Activated naive CD4-positive, alpha-beta T cell treated with anti-CD3 and anti-CD28 coated beads, Interleukin-2, amount 10 ng/mL, durations not matched to agents 7 days and 5 days (primary cell): ENCODE measurements at regions not wholly inside any gene's neighbourhood (a gene's known extent, or its start where the extent isn't known, plus 50 kb on each side); places are given as distances from the start of the nearest gene placed in this dataset.
A peak's percentile ranks its signal among the peaks of the same experiment; 100 is the strongest.

ENCODE experiments used
- CTCF ChIA-PET: fragments of 350-600 bp; sonication (Branson Sonifier 250); formaldehyde crosslinking; loops from one replicate; lab custom pipeline; 2021; ENCODE audit warnings: antibody characterized with exemption; lab: Charles Lee
- DNase-seq: peaks from one replicate; pipeline ENCODE4 v3.0.0-alpha.2; 2020
- H3K27ac Mint-ChIP-seq: one replicate; pipeline ENCODE4 v1.8.0; 2021; ENCODE audit warnings: mild to moderate bottlenecking, moderate library complexity, mixed read lengths
- H3K27me3 Mint-ChIP-seq: one replicate; pipeline ENCODE4 v1.8.0; 2021; ENCODE audit warnings: mild to moderate bottlenecking, mixed read lengths
- H3K36me3 Mint-ChIP-seq: one replicate; pipeline ENCODE4 v1.8.0; 2021; ENCODE audit warnings: mixed read lengths
- H3K4me1 Mint-ChIP-seq: one replicate; pipeline ENCODE4 v1.8.0; 2021; ENCODE audit warnings: mixed read lengths
- H3K4me3 Mint-ChIP-seq: one replicate; pipeline ENCODE4 v1.8.0; 2021; ENCODE audit warnings: mild to moderate bottlenecking, moderate library complexity, mixed read lengths
- H3K9me3 Mint-ChIP-seq: one replicate; pipeline ENCODE4 v1.8.0; 2021; ENCODE audit warnings: mixed read lengths

DNA sequence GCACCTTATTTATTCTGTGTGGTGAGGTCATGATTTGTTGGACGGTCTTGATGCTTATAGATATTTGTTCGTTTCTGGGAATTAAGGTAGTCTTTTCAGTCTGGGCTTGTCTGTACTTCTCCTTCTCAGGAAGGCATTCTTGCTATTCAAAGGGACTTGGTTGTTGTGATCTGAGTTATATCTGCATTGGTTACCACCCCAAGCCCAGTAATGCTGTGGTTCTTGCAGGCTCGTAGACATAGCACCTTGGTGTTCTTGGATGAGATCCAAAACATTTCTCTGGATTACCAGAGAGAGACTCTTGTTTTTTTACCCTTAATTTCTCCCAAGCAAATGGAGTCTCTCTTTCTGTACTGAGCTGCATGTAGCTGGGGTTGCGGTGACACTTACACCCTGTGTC lies 128.0 kb upstream of the CBLB start:
- H3K27me3 Mint-ChIP-seq, result no peaks in the 10 kb centered on the region
- CTCF ChIA-PET, result no interaction called here
- peaks cover 37% of the 10 kb centered on the region for H3K9me3 Mint-ChIP-seq
- DNase-seq, result no peak
- H3K4me3 Mint-ChIP-seq, result no peak overlapping the region
- H3K36me3 Mint-ChIP-seq, result peaks cover 8% of the 10 kb centered on the region
- no peaks in the 10 kb centered on the region for H3K4me1 Mint-ChIP-seq
- no peak overlapping the region for H3K27ac Mint-ChIP-seq

- Mint-ChIP-seq H3K27ac (no peak overlapping the region), H3K4me3 (no peak overlapping the region)
- CTCF ChIA-PET, result interaction anchor here (0.6 kb wide), 1 partner anchor 227 kb away, joined by 3 read pairs; no protein-coding TSS in a partner anchor
Measured at GRCh38 chr3:105997466-105997799, 128.6 kb upstream of the CBLB start.

GRCh38 chr3:105997800-105998526 lies 129.2 kb upstream of the CBLB start:
- CTCF ChIA-PET, result interaction anchor here (0.6 kb wide), 1 partner anchor 226 kb away, joined by 3 read pairs; no protein-coding TSS in a partner anchor
- Mint-ChIP-seq H3K4me3 (no peak overlapping the region), H3K9me3 (peaks cover 31% of the 10 kb centered on the region), H3K4me1 (no peaks in the 10 kb centered on the region), H3K36me3 (peaks cover 2% of the 10 kb centered on the region), H3K27me3 (no peaks in the 10 kb centered on the region), H3K27ac (no peak overlapping the region)
- no peak for DNase-seq

More at GRCh38 chr3:105997466-105997799, 128.6 kb upstream of the CBLB start:
- Mint-ChIP-seq H3K36me3 (peaks cover 6% of the 10 kb centered on the region), H3K9me3 (peaks cover 35% of the 10 kb centered on the region), H3K4me1 (no peaks in the 10 kb centered on the region), H3K27me3 (no peaks in the 10 kb centered on the region)
- no peak for DNase-seq

DNA sequence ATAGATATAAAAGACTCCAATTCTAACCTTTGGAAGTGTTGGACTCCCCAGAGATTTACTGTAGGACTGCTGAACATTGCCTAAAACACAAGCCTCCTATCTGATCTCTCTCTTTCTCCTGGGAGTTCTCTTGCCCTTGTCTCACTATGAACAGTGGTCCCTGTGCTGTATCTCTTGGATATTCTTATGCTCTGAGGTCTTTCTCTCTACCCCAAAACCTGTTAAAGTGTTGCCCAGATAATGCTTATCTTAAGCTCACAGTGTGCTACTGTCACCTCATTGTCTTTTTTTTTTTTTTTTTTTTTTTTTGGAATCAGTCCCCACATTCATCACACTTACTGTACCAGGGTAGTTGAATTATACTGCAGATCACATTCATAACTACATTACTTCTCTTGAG lies 131.0 kb upstream of the CBLB start:
- Mint-ChIP-seq H3K9me3 (peaks cover 28% of the 10 kb centered on the region), H3K27ac (no peak overlapping the region), H3K27me3 (no peaks in the 10 kb centered on the region), H3K4me3 (no peak overlapping the region), H3K36me3 (peaks cover 2% of the 10 kb centered on the region), H3K4me1 (peaks cover 6% of the 10 kb centered on the region)
- DNase-seq, result no peak
- CTCF ChIA-PET, result no interaction called here

DNA sequence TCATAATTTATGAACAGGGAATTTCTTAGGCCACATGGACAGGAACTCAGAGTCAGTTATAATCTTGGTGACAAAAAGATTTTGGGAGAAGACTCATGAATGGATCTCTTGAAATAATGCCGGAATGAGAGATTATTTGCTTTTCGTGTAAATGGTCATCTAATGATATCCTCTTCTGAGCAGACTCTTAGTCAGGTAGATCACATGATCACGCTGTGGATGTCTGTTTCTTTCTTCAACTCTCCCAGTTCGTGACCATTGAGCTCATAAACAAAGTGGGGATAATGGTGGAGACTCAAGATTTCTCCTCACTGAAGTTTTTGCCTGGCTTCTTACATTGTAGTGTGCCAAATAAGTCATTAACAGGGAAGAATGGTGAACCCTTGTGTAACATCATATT lies 133.1 kb upstream of the CBLB start:
- no peaks in the 10 kb centered on the region for H3K27me3 Mint-ChIP-seq
- no peak for DNase-seq
- H3K36me3 Mint-ChIP-seq, result peaks cover 2% of the 10 kb centered on the region
- H3K4me1 Mint-ChIP-seq, result peaks cover 6% of the 10 kb centered on the region
- peaks cover 17% of the 10 kb centered on the region for H3K9me3 Mint-ChIP-seq
- CTCF ChIA-PET, result no interaction called here
- H3K27ac Mint-ChIP-seq, result no peak overlapping the region
- H3K4me3 Mint-ChIP-seq, result no peak overlapping the region

DNA sequence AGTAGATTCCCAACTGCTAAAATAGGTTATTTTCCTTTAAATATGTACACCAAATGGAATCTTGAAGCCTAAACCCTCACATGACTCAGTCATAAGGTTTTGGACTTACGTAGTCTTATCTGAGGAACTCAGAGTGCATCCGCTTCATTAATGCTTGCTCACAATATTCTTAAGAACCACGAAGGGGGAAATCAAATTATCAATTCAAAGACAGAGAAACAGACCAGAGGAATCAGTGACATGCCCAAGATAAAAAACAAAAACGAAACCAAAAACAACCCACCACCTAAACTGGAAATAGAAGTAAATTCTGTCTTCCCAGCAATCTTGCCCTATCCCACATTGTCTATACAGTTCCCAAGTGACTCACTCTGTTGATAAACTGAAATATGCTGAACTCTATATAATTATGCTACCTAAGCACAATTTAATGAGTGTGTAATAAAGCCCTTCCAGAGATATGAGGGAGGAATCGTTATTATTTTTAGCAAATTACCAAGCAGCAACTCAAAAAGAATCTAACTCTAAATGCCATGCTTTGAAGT lies 135.4 kb upstream of the CBLB start:
- H3K9me3 Mint-ChIP-seq, result peaks cover 12% of the 10 kb centered on the region
- no peak for DNase-seq
- no peaks in the 10 kb centered on the region for H3K27me3 Mint-ChIP-seq
- peaks cover 6% of the 10 kb centered on the region for H3K4me1 Mint-ChIP-seq
- peaks cover 5% of the 10 kb centered on the region for H3K36me3 Mint-ChIP-seq
- CTCF ChIA-PET, result no interaction called here
- H3K27ac Mint-ChIP-seq, result no peak overlapping the region
- H3K4me3 Mint-ChIP-seq, result no peak overlapping the region

DNA sequence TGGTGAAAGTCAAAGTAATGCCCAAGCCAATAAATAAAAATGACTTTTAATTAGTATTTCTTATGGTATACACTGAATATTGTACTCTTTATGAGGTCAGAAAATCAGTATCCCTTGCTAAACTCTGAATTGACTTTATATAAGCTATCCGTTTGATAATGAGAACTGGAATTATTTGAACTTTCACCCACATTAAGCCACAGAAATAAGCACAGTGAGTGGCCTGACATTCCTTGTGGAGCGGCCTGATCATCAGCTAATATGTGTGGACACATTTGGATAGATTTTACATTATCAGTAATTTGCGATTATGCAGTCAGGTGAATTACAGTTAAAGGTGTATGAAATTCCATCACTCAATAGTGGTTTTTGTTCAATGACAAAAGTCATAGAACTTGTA lies 136.0 kb upstream of the CBLB start:
- H3K9me3 Mint-ChIP-seq, result peaks cover 9% of the 10 kb centered on the region
- no peaks in the 10 kb centered on the region for H3K27me3 Mint-ChIP-seq
- CTCF ChIA-PET, result interaction anchor here (0.8 kb wide), 1 partner anchor 484 kb away, joined by 3 read pairs; no protein-coding TSS in a partner anchor
- no peak overlapping the region for H3K4me3 Mint-ChIP-seq
- no peak overlapping the region for H3K27ac Mint-ChIP-seq
- no peak for DNase-seq
- H3K36me3 Mint-ChIP-seq, result peaks cover 3% of the 10 kb centered on the region
- H3K4me1 Mint-ChIP-seq, result peaks cover 8% of the 10 kb centered on the region

- no peak overlapping the region for H3K27ac Mint-ChIP-seq
- peaks cover 4% of the 10 kb centered on the region for H3K9me3 Mint-ChIP-seq
- H3K36me3 Mint-ChIP-seq, result peaks cover 3% of the 10 kb centered on the region
- no peak for DNase-seq
- no peak overlapping the region for H3K4me3 Mint-ChIP-seq
- H3K27me3 Mint-ChIP-seq, result no peaks in the 10 kb centered on the region
- CTCF ChIA-PET, result no interaction called here
- peaks cover 19% of the 10 kb centered on the region for H3K4me1 Mint-ChIP-seq
Measured at GRCh38 chr3:106006001-106006400, 137.2 kb upstream of the CBLB start.

GRCh38 chr3:106006571-106006970 lies 137.8 kb upstream of the CBLB start:
- H3K4me1 Mint-ChIP-seq, result peaks cover 20% of the 10 kb centered on the region
- CTCF ChIA-PET, result no interaction called here
- peaks cover 4% of the 10 kb centered on the region for H3K36me3 Mint-ChIP-seq
- no peaks in the 10 kb centered on the region for H3K27me3 Mint-ChIP-seq
- H3K27ac Mint-ChIP-seq, result no peak overlapping the region
- no peak for DNase-seq
- peaks cover 4% of the 10 kb centered on the region for H3K9me3 Mint-ChIP-seq
- H3K4me3 Mint-ChIP-seq, result no peak overlapping the region

GRCh38 chr3:106007512-106007911 lies 138.7 kb upstream of the CBLB start:
- CTCF ChIA-PET, result no interaction called here
- H3K4me3 Mint-ChIP-seq, result no peak overlapping the region
- peaks cover 20% of the 10 kb centered on the region for H3K4me1 Mint-ChIP-seq

DNA sequence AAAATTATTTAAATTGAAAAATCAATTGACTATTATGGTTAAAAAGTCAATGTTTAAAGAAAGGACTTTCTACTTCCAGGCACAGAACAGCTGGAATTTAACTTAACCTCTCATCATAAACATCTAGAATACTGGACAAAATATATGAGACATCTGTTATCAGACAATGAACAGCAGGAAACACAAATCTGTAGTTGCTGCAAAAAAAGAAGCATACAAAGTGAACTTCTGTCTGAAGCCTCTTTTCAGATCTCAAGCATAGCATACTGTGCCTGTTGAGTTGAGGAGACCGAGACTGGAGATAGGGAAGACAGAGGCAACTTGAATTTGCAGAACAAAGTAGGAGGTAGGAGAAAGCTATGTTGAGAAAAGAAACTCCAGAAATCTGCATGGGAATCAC lies 140.0 kb upstream of the CBLB start:
- DNase-seq, result no peak
- CTCF ChIA-PET, result interaction anchor here (1.3 kb wide), 1 partner anchor 21 kb away, joined by 3 read pairs; no protein-coding TSS in a partner anchor
- Mint-ChIP-seq H3K27me3 (no peaks in the 10 kb centered on the region), H3K9me3 (peaks cover 8% of the 10 kb centered on the region), H3K36me3 (peaks cover 8% of the 10 kb centered on the region), H3K27ac (no peak overlapping the region), H3K4me3 (no peak overlapping the region), H3K4me1 (peaks cover 20% of the 10 kb centered on the region)

More at GRCh38 chr3:106007512-106007911, 138.7 kb upstream of the CBLB start:
- peaks cover 5% of the 10 kb centered on the region for H3K9me3 Mint-ChIP-seq
- DNase-seq, result no peak
- peaks cover 7% of the 10 kb centered on the region for H3K36me3 Mint-ChIP-seq
- no peaks in the 10 kb centered on the region for H3K27me3 Mint-ChIP-seq
- H3K27ac Mint-ChIP-seq, result no peak overlapping the region

DNA sequence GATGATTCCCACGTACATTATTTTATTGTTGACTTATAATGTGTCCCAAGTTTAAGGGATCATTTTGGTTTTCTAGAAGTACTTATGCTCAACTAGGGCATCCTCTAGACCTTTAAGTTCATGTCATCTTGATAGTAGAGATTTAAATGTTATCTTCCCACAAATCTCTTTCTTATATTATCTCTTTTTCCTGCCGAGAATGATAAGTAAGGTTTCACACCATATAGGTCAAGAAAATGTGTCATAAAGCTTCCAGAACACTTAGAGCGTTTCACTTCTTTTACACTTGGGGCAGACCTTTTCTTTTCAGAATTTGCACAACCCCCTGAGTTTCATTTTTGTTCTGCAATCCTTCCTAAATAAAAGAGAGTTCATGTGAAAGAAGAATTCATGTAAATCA lies 142.0 kb upstream of the CBLB start:
- DNase-seq, result no peak
- peaks cover 13% of the 10 kb centered on the region for H3K9me3 Mint-ChIP-seq
- H3K4me3 Mint-ChIP-seq, result no peak overlapping the region
- H3K4me1 Mint-ChIP-seq, result peaks cover 14% of the 10 kb centered on the region
- CTCF ChIA-PET, result interaction anchor here (1.1 kb wide), 1 partner anchor 31 kb away, joined by 3 read pairs; no protein-coding TSS in a partner anchor
- peaks cover 8% of the 10 kb centered on the region for H3K36me3 Mint-ChIP-seq
- H3K27ac Mint-ChIP-seq, result peak overlapping the region; percentile 0
- H3K27me3 Mint-ChIP-seq, result no peaks in the 10 kb centered on the region

DNA sequence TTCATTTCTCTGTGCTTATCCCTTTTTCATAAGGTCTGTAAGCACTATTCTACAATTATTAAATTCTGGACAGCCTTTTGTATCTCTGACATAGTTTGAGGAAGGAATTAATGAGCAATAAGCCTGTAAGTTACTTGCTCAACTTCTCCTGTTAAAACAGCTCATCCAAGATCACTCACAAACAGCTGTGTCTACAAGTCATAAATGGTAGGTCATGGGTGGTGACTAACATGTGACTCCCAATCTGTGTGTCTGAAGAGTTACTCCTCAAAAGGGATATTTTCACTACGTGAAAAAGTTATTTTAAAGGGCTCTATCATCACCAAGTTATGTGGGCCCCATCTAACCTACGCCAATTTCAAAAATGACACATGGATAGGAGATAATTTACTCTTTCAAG lies 145.2 kb upstream of the CBLB start:
- no peak for DNase-seq
- CTCF ChIA-PET, result no interaction called here
- peaks cover 14% of the 10 kb centered on the region for H3K4me1 Mint-ChIP-seq
- no peak overlapping the region for H3K27ac Mint-ChIP-seq
- no peak overlapping the region for H3K4me3 Mint-ChIP-seq
- no peaks in the 10 kb centered on the region for H3K27me3 Mint-ChIP-seq
- H3K36me3 Mint-ChIP-seq, result peaks cover 5% of the 10 kb centered on the region
- peaks cover 15% of the 10 kb centered on the region for H3K9me3 Mint-ChIP-seq

DNA sequence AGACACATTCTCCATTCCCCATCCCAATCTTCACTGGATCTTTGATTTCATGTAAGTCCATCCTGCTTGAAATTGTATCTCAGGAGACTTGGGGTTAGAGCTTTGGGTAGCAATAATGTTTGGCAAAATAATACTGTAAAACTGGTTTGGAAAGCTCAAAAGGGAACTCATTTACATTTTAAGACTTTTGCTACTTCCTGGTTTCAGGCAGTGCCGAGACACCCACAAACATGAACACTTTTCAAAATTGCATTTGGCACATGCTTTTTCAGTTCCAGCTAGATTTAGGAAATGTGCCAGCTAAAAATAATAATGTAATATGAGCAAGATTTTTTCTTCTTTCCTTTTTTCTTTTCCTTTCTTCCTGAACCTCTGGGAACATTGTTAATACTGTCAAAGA lies 145.7 kb upstream of the CBLB start:
- no peak for DNase-seq
- CTCF ChIA-PET, result no interaction called here
- H3K27ac Mint-ChIP-seq, result no peak overlapping the region
- H3K9me3 Mint-ChIP-seq, result peaks cover 15% of the 10 kb centered on the region
- no peak overlapping the region for H3K4me3 Mint-ChIP-seq
- peaks cover 14% of the 10 kb centered on the region for H3K4me1 Mint-ChIP-seq
- peaks cover 4% of the 10 kb centered on the region for H3K36me3 Mint-ChIP-seq
- H3K27me3 Mint-ChIP-seq, result no peaks in the 10 kb centered on the region

DNA sequence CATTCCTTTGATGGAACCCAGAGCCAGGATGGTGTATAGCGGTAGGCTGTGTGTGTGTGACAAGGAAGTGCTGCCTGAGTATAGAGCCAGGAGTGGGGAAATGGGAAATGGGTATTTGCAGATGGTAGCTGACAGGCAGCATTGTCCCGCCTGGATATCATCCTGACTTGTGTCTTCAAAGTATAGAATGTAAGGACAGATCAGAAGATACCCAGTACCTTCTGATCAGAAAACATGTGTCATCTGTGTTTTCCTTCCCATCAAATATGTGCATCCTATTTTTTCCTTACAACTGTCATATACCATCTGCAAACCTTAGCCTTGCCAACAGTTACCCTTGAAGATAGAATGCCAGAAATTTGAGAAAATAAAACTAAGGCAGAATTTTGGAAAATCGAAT lies 146.2 kb upstream of the CBLB start:
- no peak for DNase-seq
- H3K9me3 Mint-ChIP-seq, result peaks cover 15% of the 10 kb centered on the region
- H3K36me3 Mint-ChIP-seq, result peaks cover 4% of the 10 kb centered on the region
- no peaks in the 10 kb centered on the region for H3K27me3 Mint-ChIP-seq
- H3K4me1 Mint-ChIP-seq, result peaks cover 11% of the 10 kb centered on the region
- CTCF ChIA-PET, result no interaction called here
- H3K27ac Mint-ChIP-seq, result no peak overlapping the region
- H3K4me3 Mint-ChIP-seq, result no peak overlapping the region
